Astrocyte of the cerebellum (primary cell): ENCODE measurements at regions not wholly inside any gene's neighbourhood (a gene's known extent, or its start where the extent isn't known, plus 50 kb on each side); places are given as distances from the start of the nearest gene placed in this dataset.

Source experiments
- DNase-seq: peaks from one replicate; pipeline ENCODE4 v3.0.0-alpha.2; 2011; ENCODE audit warnings: low read depth
- H3K4me3 ChIP-seq: 2 replicates; pipeline ENCODE4 v1.5.1; 2011; ENCODE audit warnings: mild to moderate bottlenecking, low read depth, low read length, moderate library complexity
- CTCF ChIP-seq: IDR thresholded peaks from 2 replicates; pipeline ENCODE4 v1.5.1; 2012; ENCODE audit warnings: low read length, low read depth, moderate library complexity, mild to moderate bottlenecking; ENCODE audit errors: missing control alignments
- in situ Hi-C: cut with HindIII; loops from 2 replicates; pipeline ENCODE4 v1.10.0; 2017; ENCODE audit warnings: low sequenced_read_pairs

GRCh38 chr14:104286496-104286895 is 148.1 kb downstream of the KIF26A start:
- TF ChIP-seq CTCF = no peak
- no peak overlapping the region for H3K4me3 ChIP-seq
- in situ Hi-C loops = no loop called here
- DNase-seq = no peak

- no peak for DNase-seq
- no peak for TF ChIP-seq CTCF
- no peak overlapping the region for H3K4me3 ChIP-seq
- in situ Hi-C loops = no loop called here
Measured at GRCh38 chr14:104287301-104288009, 149.1 kb downstream of the KIF26A start.

- no peak for TF ChIP-seq CTCF
- in situ Hi-C loops = no loop called here
- H3K4me3 ChIP-seq = no peak overlapping the region
Measured at GRCh38 chr14:104288272-104288671, 149.9 kb downstream of the KIF26A start.

GRCh38 chr14:104289507-104289906 is 151.1 kb downstream of the KIF26A start:
- no peak for DNase-seq
- in situ Hi-C loops = no loop called here
- no peak for TF ChIP-seq CTCF
- H3K4me3 ChIP-seq = no peak overlapping the region

More at GRCh38 chr14:104288272-104288671, 149.9 kb downstream of the KIF26A start:
- DNase-seq = no peak

- in situ Hi-C loops = loop anchor here (5.0 kb wide), 2 partner anchors 52 to 107 kb away; no protein-coding TSS in a partner anchor
- no peak overlapping the region for H3K4me3 ChIP-seq
- no peak for TF ChIP-seq CTCF
- DNase-seq = no peak
Measured at GRCh38 chr14:104290058-104290667, 151.8 kb downstream of the KIF26A start.

- in situ Hi-C loops = loop anchor here (5.0 kb wide), 2 partner anchors 52 to 107 kb away; no protein-coding TSS in a partner anchor
- no peak for DNase-seq
- no peak overlapping the region for H3K4me3 ChIP-seq
- no peak for TF ChIP-seq CTCF
Measured at GRCh38 chr14:104290756-104291122, 152.4 kb downstream of the KIF26A start.
